ENCODE measurements at regions not wholly inside any gene's neighbourhood (a gene's known extent, or its start where the extent isn't known, plus 50 kb on each side); places are given as distances from the start of the nearest gene placed in this dataset.

GRCh38 chr2:101617188-101617587 lies 80.3 kb upstream of the MAP4K4 start:
- peaks cover 13% of the 10 kb centered on the region for H3K4me1 Mint-ChIP-seq (ENCODE audit: low read depth, unreplicated experiment)
- no peak for TF ChIP-seq CTCF (IDR thresholded peaks at IDR 0.05; ENCODE audit: partially characterized antibody, unreplicated experiment)
- peaks cover 3% of the 10 kb centered on the region for H3K9me3 Mint-ChIP-seq (ENCODE audit: unreplicated experiment)
- H3K27ac Mint-ChIP-seq (ENCODE audit: unreplicated experiment), result no peak overlapping the region
- DNase-seq, result no peak
- H3K36me3 Mint-ChIP-seq (ENCODE audit: unreplicated experiment), result no peaks in the 10 kb centered on the region
- H3K27me3 Mint-ChIP-seq (ENCODE audit: unreplicated experiment), result peaks cover 2% of the 10 kb centered on the region
- no peak overlapping the region for H3K4me3 Mint-ChIP-seq (ENCODE audit: unreplicated experiment)

- peaks cover 4% of the 10 kb centered on the region for H3K9me3 Mint-ChIP-seq (ENCODE audit: unreplicated experiment)
- H3K27ac Mint-ChIP-seq (ENCODE audit: unreplicated experiment), result no peak overlapping the region
- no peak for DNase-seq
- no peak for TF ChIP-seq CTCF (IDR thresholded peaks at IDR 0.05; ENCODE audit: partially characterized antibody, unreplicated experiment)
- H3K4me1 Mint-ChIP-seq (ENCODE audit: low read depth, unreplicated experiment), result peaks cover 13% of the 10 kb centered on the region
- H3K4me3 Mint-ChIP-seq (ENCODE audit: unreplicated experiment), result no peak overlapping the region
- H3K27me3 Mint-ChIP-seq (ENCODE audit: unreplicated experiment), result no peaks in the 10 kb centered on the region
- no peaks in the 10 kb centered on the region for H3K36me3 Mint-ChIP-seq (ENCODE audit: unreplicated experiment)
Measured at GRCh38 chr2:101614127-101614759, 83.3 kb upstream of the MAP4K4 start.

- H3K9me3 Mint-ChIP-seq (ENCODE audit: unreplicated experiment), result peaks cover 4% of the 10 kb centered on the region
- DNase-seq, result peak; percentile 62
- no peaks in the 10 kb centered on the region for H3K27me3 Mint-ChIP-seq (ENCODE audit: unreplicated experiment)
- TF ChIP-seq CTCF (IDR thresholded peaks at IDR 0.05; ENCODE audit: partially characterized antibody, unreplicated experiment), result no peak
- H3K4me3 Mint-ChIP-seq (ENCODE audit: unreplicated experiment), result peak overlapping the region; percentile 25
- peak overlapping the region; percentile 71 for H3K27ac Mint-ChIP-seq (ENCODE audit: unreplicated experiment)
- H3K4me1 Mint-ChIP-seq (ENCODE audit: low read depth, unreplicated experiment), result peaks cover 13% of the 10 kb centered on the region
- H3K36me3 Mint-ChIP-seq (ENCODE audit: unreplicated experiment), result no peaks in the 10 kb centered on the region
Measured at GRCh38 chr2:101613056-101613704, 84.3 kb upstream of the MAP4K4 start.

- H3K36me3 Mint-ChIP-seq (ENCODE audit: unreplicated experiment), result no peaks in the 10 kb centered on the region
- no peak overlapping the region for H3K4me3 Mint-ChIP-seq (ENCODE audit: unreplicated experiment)
- peaks cover 13% of the 10 kb centered on the region for H3K4me1 Mint-ChIP-seq (ENCODE audit: low read depth, unreplicated experiment)
- DNase-seq, result no peak
- no peak overlapping the region for H3K27ac Mint-ChIP-seq (ENCODE audit: unreplicated experiment)
- H3K27me3 Mint-ChIP-seq (ENCODE audit: unreplicated experiment), result no peaks in the 10 kb centered on the region
- no peak for TF ChIP-seq CTCF (IDR thresholded peaks at IDR 0.05; ENCODE audit: partially characterized antibody, unreplicated experiment)
- H3K9me3 Mint-ChIP-seq (ENCODE audit: unreplicated experiment), result peaks cover 4% of the 10 kb centered on the region
Measured at GRCh38 chr2:101612019-101612418, 85.5 kb upstream of the MAP4K4 start.

- Mint-ChIP-seq H3K9me3 (ENCODE audit: unreplicated experiment) (peaks cover 2% of the 10 kb centered on the region), H3K27me3 (ENCODE audit: unreplicated experiment) (no peaks in the 10 kb centered on the region), H3K4me1 (ENCODE audit: low read depth, unreplicated experiment) (peaks cover 8% of the 10 kb centered on the region), H3K27ac (ENCODE audit: unreplicated experiment) (no peak overlapping the region), H3K36me3 (ENCODE audit: unreplicated experiment) (no peaks in the 10 kb centered on the region), H3K4me3 (ENCODE audit: unreplicated experiment) (no peak overlapping the region)
- DNase-seq, result no peak
- TF ChIP-seq CTCF (IDR thresholded peaks at IDR 0.05; ENCODE audit: partially characterized antibody, unreplicated experiment), result no peak
Measured at GRCh38 chr2:101610750-101611315, 86.7 kb upstream of the MAP4K4 start.
